NOMO-1 treated with dmso at 0.1 percent for 144 hours (cell line): ENCODE measurements at regions not wholly inside any gene's neighbourhood (a gene's known extent, or its start where the extent isn't known, plus 50 kb on each side); places are given as distances from the start of the nearest gene placed in this dataset.

Source experiments
- DNase-seq: peaks from one replicate; lab custom pipeline; 2025; ENCODE audit not compliant: unreplicated experiment; lab: John Stamatoyannopoulos, UW

DNA sequence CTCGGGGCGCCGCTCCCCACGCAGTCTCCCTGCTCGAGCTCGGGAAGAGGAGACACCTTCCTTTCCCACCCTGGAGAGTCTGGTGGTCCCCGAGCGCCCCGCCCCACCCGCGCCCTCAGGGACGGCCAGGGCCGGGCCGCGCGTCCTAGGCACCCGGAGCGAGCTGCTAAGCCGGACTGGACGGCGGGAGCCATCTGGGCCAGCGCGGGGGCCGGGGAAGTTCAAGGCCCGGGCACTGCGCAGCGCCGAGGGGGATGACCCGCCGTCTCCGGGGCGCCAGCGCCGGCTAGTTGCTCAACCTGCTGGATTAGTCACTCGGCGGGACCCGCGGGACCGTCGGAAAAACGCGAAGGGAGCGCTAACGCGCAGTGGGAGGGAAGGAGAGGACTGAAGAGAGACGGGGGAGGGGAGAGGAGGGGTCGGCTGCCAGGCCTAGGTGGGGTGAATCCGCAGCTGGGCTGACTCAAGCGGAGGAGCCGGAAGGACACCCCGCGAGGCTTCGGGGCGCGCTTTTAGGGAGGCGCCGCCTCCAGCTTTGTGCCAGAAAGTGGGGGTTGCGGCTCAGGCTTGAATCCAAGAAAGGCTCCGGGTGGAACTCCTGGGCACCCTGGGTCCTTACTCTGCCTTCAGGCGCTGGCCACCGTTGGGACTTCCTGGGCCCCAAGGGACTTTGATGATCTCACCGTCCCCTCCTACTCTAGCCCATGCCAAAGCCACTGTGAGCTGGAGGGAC is 75.7 kb upstream of the FOXP4 start:
- DNase-seq: no peak

DNA sequence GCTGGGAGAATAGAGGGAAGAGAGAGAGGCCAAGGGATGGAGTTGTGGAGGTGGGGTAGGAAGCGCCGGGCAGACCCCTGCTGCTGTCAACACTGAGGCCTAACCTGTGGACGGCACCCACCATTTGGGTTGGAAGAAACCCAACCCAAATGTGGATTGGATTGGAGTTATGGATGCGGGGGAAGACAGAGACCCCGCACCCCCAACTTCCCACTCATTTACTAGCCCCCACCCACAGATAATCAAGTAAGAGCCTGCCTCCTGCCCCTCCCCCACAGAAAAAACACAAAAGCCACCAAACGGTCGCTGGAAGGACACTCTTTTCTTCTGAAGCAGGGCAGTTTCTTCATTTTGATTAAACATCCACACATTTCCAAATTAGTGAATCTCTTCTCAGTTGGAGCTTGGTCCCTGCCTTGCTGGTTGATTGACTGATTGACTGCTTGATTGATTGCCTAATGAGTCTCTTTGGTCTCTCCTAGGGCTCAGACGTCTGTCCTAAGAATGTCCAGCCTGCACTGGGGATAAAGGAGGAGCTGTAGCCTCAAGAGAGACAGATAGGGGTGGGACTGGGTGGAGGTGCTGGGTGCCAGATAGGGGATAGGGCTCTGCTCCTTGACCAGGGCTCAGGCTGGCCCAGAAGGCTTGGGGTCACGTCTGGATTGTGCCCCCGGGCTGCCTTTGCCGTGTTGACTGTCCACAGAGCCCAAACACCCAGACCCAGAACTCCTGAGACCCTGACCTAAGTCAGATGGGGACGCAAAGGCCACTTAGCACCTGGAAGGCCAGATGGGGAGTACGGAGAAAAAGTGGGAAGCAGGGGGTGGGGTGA is 74.9 kb upstream of the FOXP4 start:
- DNase-seq: no peak

DNA sequence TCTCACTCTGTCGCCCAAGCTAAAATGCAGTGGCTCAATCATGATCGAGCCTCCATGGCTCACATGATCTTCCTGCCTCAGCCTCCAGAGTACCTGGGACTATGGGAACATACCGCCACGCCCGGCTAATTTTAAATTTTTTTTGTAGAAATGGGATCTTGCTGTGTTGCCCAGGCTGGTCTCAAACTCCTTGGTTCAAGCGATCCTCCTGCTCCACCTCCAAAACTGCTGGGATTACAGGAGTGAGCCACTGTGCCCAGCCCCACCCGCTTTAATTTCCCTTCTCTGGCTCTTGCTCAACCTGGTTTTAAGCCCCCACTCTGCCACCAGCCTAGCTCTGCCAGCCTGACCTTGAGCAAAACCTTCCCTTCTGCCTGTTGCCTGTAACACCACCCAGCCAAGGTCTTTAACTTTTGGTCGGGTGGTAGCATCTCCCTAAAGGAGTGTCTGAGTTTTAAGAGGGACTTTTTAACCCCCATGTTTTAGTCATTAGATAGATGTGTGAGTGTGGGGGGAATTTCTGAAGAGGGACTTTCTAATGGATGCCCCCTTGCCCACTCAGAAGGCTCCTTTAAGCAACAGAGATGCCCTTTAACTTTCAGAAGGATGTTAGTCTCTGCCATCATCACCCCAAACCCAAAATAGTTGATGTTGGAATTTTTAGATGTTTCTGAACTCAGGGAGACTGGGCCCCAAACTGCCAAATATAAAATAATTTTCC is 71.8 kb upstream of the FOXP4 start:
- DNase-seq: no peak

GRCh38 chr6:41475164-41475563 is 71.0 kb upstream of the FOXP4 start:
- DNase-seq: no peak

DNA sequence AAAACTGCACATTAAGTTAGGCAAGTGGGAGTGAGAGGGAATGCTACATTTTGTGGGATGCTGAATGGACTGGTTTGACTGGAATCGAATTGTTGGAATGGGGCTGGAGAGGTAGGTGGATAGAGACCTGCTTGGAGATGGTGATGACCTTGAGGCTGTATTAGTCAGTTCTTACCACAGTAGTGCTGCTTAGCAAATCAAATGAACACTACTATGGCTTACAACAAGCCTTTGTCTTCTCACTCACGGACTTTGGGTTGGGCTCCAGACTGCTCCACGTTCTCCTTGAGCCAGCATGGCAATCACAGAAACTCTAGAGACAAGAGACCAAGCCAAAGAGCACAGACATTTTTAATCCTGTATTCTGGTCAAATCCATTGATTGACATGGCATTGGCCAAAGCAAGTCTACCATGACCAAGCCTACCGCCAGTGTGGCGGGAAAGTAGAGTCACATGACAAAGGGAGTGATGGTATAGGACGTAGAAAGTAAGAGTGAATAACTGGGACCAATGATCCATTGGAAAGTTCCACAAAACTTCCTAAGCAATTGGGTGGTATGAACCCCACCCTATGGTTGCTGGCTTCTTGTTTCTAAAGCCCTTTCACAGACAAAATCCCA is 70.3 kb upstream of the FOXP4 start:
- DNase-seq: no peak

DNA sequence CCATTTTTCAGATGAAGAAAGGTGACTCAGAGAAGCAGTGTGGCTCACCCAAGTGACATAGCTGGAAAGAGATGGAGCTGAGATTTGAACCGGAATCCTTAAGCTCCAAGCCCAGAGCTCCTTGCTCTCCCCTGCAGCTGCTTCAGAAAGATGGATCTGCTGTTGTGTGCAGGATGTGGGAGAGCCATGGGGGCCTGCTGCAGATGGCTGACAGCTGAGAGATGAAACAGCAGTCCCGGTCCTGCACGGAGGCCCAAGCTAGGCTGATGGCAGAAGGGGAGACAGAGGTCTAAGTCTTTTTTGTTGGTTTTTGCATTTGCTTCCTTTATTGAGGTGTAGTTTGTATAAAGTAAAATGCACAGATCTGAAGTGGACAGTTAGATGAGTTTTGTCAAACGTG is 69.8 kb upstream of the FOXP4 start:
- no peak for DNase-seq

DNA sequence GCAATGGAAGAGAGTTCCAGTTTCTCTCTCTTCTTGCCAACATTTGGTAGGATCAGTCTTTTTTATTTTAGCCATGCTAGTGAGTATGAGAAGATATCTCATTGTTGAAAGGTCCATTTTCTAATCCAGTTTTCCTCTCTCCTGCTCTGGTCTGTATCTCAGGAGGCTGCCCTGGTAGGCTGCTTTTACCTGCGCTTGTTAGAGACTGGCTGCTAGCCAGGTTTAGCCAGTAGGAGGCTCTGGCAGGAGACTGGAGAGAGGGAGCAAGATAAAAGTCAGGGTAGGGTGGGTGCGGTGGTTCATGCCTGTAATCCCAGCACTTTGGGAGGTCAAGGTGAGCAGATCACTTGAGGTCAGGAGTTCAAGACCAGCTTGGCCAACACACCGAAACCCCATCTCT is 68.6 kb upstream of the FOXP4 start:
- no peak for DNase-seq

- no peak for DNase-seq
These were observed 62.2 kb upstream of the FOXP4 start for GRCh38 chr6:41483943-41484342.

DNA sequence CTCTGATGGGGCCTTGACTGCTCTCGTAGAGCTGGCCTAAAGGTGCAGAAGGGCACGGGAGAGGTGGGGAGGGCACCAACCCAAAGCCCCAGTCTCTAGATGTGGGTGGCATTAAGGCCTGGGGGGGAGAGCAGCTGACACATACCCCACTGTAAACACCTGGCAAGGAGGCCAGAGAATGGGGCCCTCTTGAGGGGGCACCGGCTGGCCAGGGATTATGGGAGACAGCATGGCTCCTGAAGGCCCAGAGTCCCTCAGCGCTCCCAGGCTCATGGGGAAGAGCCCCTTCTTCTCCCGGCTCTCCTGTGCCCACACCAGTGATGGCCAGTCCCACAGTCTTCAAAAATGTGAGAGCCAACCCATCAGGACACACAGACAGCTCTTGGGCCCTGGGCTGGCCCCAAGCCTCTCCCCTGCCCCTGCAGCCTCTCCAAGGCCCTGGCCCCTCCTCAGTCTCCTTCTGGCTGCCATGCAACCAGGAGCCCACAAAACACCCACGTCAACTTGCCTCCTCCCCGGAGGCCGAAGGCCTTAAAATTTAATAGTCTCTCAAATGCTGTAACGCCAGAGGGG is 58.2 kb upstream of the FOXP4 start:
- no peak for DNase-seq

DNA sequence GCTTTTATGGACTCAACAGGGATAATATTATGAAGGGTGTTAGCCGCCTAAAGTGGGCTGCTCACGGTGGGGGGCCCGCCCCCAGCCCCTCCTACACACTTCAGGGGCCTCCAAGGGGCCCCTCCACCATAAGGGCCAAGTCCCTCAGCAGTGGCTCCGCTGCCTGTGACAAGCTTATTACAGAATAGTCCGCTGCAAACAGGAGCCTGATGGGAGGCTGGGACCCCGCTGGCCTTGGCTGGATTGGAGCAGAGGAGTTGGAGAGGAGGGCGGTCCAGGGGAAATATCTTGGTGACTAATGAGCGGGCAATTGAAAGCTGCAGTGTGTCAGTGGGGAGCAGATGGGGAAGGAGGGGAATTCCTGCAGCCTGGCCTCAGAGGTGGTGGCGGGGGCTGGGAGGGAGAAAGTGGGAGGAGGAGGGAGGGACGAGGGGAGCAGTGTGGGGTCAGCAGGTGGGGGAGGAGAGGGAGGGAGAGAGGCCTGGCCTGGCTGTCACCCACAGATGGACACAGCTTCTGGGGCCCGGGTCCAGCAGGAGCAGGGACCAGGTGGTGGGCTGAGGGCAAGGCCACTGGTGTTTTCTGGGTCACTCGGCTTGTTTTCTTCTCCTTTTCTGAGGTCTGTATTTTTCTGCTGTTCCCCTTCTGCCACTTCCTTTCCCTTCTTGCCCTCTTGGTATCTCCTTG is 57.6 kb upstream of the FOXP4 start:
- DNase-seq: no peak

DNA sequence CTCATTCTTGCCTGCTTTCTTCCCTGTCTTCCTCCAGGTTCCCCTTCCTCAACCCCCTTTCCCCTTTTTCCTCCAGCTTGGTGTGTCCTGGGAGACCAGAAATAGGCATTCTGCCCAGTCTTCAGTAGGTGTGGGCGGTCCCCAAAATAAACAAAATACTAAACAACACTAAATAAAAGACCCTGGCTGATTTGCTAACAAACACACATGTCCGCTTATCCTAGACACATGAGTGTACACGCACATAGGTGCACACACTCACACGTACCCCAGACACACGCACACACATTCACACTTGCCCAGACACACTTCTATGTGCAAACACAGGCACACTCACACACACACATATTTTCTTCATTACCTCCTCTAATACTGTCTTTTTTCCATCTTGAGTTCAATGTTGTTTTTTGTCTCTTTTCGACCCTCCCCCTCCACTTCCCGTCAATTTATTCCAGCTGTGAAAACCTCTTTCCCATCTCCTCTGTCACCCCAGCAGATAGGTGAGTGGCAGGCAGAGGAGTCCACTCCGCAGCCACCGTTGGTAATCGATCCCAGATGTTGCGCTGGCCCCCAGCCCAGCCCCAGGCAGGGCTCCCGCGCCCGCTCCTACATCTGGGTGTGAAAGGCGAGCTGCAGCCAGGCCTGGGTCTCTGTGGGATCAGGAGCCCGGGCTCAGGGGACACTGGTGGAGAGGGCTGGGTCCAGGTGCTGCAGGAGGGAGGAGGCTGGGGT is 56.9 kb upstream of the FOXP4 start:
- DNase-seq: no peak

DNA sequence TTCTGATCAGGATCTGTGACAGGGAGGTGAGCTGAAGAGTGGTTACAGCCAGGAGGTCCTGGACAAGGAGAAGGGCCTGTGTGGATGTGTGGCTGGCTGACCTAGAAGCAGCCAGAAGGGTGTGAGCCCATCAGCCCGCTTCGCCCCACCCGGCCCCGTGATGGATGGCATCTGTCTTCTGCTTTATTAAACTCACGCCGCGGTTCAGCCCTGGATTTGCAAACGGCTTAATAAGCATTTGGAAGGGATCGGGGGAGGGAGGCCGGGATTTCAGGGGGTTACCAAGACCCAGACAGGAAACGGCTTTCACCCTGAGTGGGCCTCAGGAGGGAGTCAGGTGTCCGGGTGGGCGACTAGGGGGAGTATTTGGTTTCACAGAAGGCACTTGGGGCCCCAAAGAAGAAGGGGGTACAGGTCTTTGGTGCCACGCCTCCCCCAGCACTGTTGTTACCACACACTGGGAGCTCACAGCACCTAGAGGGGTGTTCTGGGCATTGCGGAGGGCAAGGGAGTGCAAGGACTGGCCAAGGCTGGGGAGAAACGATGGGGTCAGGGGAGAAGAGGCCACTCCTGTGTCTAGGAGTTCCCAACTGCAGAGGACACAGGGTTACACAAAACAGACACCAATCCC is 53.8 kb upstream of the FOXP4 start:
- DNase-seq: no peak

DNA sequence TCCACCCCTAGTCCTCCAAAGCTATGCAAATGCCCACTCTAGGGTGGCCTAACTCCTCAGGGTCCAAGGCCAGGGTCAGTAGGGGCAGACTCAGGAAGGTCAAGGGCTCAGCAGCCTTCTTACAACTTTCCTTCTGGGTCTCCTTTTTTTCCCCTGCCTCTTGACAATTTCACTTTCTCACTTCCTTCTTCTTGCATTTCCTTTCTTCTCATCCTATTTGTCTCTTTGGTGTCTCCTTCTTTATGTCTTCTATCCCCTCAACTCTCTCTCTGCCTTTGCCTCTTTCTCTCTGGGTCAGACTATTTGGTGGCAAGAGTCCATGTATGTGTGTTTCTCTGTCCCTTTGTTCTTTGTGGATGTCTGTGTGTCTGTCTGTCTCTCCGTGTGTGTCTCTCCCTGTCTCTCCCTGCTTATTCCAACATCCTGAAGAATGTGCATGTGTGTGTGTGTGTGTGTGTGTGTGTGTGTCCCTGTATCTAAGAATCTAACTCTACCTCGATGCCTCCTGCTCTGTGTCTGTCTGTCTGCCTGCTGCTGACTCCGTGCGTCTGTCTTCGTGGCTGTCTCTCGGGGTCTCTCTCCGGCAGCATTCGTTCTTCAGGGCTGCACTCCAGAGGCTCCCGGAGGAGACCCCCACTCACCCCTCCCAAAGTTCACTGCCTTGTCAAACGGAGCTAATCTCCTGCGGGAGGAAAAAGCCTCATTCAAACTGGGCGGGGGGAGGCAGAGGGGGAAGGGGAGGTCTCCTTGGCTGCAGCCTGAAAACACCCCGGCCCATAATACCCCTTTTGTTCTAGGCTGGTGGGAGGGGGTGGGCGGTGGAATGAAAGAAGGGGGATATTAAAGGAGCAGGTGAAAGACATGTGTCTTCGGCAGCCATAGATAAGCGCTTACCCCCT is 51.7 kb upstream of the FOXP4 start:
- no peak for DNase-seq
